H1 (cell line): ENCODE measurements at regions not wholly inside any gene's neighbourhood (a gene's known extent, or its start where the extent isn't known, plus 50 kb on each side); places are given as distances from the start of the nearest gene placed in this dataset.

Experiments used
- CTCF ChIA-PET: fragments of 300-600 bp; sonication (Branson Sonifier 250); formaldehyde crosslinking; loops from one replicate; lab custom pipeline; 2021; ENCODE audit not compliant: partially characterized antibody; lab: Charles Lee
- POLR2A ChIA-PET: fragments of 300-600 bp; sonication (Branson Sonifier 250); formaldehyde crosslinking; loops from one replicate; lab custom pipeline; 2021; ENCODE audit warnings: inconsistent platforms; ENCODE audit not compliant: partially characterized antibody; lab: Charles Lee
- DNase-seq, 2 experiments: peaks; one replicate each; pipeline versions ENCODE4 v3.0.0 to v3.0.0-alpha.2; 2010 to 2022; ENCODE audit warnings: low spot score in 2 of 2, low read depth in 1 of 2, mixed read lengths in 1 of 2
- FAIRE-seq: peaks from 2 replicates; lab custom pipeline; 2011; peaks lifted over from hg19 to GRCh38; lab: Jason Lieb, UNC
- H2AFZ ChIP-seq: 2 replicates; pipeline ENCODE4 v1.8.1; 2012; ENCODE audit warnings: low read length, inconsistent platforms
- H2AK5ac ChIP-seq: 2 replicates; pipeline ENCODE4 v1.6.1; 2013; ENCODE audit warnings: low read depth, low read length
- H2BK120ac ChIP-seq: replicated peaks from 2 replicates; pipeline ENCODE3; 2013; ENCODE audit warnings: low read depth, low read length, inconsistent platforms
- H2BK12ac ChIP-seq: 2 replicates; pipeline ENCODE4 v1.6.1; 2013; ENCODE audit warnings: low read depth, low read length
- H2BK15ac ChIP-seq: 2 replicates; pipeline ENCODE4 v1.6.1; 2013; ENCODE audit warnings: low read length
- H2BK20ac ChIP-seq: 2 replicates; pipeline ENCODE4 v1.6.1; 2013; ENCODE audit warnings: low read length
- H2BK5ac ChIP-seq: 2 replicates; pipeline ENCODE4 v1.6.1; 2013; ENCODE audit warnings: low read depth, low read length
- H3K14ac ChIP-seq: 2 replicates; pipeline ENCODE4 v1.6.1; 2013; ENCODE audit warnings: inconsistent platforms; ENCODE audit not compliant: insufficient read length
- H3K18ac ChIP-seq: 2 replicates; pipeline ENCODE4 v1.6.1; 2013; ENCODE audit warnings: low read length; ENCODE audit errors: extremely low read depth
- H3K23ac ChIP-seq: 2 replicates; pipeline ENCODE4 v1.6.1; 2013; ENCODE audit warnings: inconsistent platforms; ENCODE audit not compliant: insufficient read length
- H3K23me2 ChIP-seq: 2 replicates; pipeline ENCODE4 v1.6.1; 2013; ENCODE audit warnings: low read depth, low read length
- H3K27ac ChIP-seq: 2 replicates; pipeline ENCODE4 v1.6.1; 2011; ENCODE audit warnings: low read depth, low read length, inconsistent platforms
- H3K27me3 ChIP-seq, 4 experiments: replicated peaks in 1 of 4; 1 replicate in 1 of 4; 2 replicates in 3 of 4; pipeline versions ENCODE4 v1.6.1 to v1.8.1; 2011 to 2013; ENCODE audit warnings: low read length in 3 of 4, mild to moderate bottlenecking in 3 of 4, inconsistent platforms in 2 of 4, mixed read lengths in 2 of 4, moderate library complexity in 1 of 4; ENCODE audit not compliant: control insufficient read depth in 3 of 4, insufficient read depth in 3 of 4; ENCODE audit errors: extremely low read depth in 1 of 4
- H3K36me3 ChIP-seq, 4 experiments: 2 replicates each; pipeline versions ENCODE4 v1.6.1 to v1.8.1; 2011 to 2013; ENCODE audit warnings: mild to moderate bottlenecking in 4 of 4, low read length in 3 of 4, moderate library complexity in 2 of 4, control low read depth in 1 of 4, inconsistent platforms in 1 of 4; ENCODE audit not compliant: insufficient read depth in 4 of 4, control insufficient read depth in 2 of 4
- H3K4ac ChIP-seq: replicated peaks from 2 replicates; pipeline ENCODE3; 2013; ENCODE audit warnings: low read length, low read depth, mixed read lengths, inconsistent platforms; ENCODE audit not compliant: insufficient read length
- H3K4me1 ChIP-seq, 4 experiments: replicated peaks in 1 of 4; 1 replicate in 1 of 4; 2 replicates in 3 of 4; pipeline versions ENCODE4 v1.6.1 to v1.8.1; 2011 to 2013; ENCODE audit warnings: low read length in 3 of 4, inconsistent platforms in 2 of 4, mixed read lengths in 1 of 4; ENCODE audit not compliant: insufficient read depth in 4 of 4, control insufficient read depth in 3 of 4
- H3K4me2 ChIP-seq, 2 experiments: 2 replicates each; pipeline versions ENCODE4 v1.6.1 to v1.8.1; 2011 to 2013; ENCODE audit warnings: low read depth in 2 of 2, low read length in 2 of 2, control low read depth in 1 of 2, inconsistent platforms in 1 of 2, mild to moderate bottlenecking in 1 of 2; ENCODE audit not compliant: insufficient read depth in 1 of 2
- H3K4me3 ChIP-seq, 4 experiments: fragments of 200-600, 300-600 bp in 1 of 4; sonication (generic), shearing (Covaris generic), sonication (Bioruptor Twin) in 1 of 4; 2 replicates each; pipeline versions ENCODE4 v1.5.1 to v1.8.1; 2011 to 2016; ENCODE audit warnings: low read length in 4 of 4, low read depth in 3 of 4, control low read depth in 2 of 4, inconsistent platforms in 2 of 4, mild to moderate bottlenecking in 2 of 4, mixed read lengths in 1 of 4, moderate library complexity in 1 of 4; ENCODE audit not compliant: insufficient read depth in 2 of 4; ENCODE audit errors: extremely low read depth in 1 of 4
- H3K56ac ChIP-seq: replicated peaks from 2 replicates; pipeline ENCODE3; 2013; ENCODE audit warnings: low read depth, mild to moderate bottlenecking, mixed read lengths, low read length, inconsistent platforms; ENCODE audit not compliant: insufficient read length
- H3K79me1 ChIP-seq: 2 replicates; pipeline ENCODE4 v1.6.1; 2013; ENCODE audit warnings: low read depth, low read length, control low read depth
- H3K79me2 ChIP-seq, 2 experiments: 2 replicates each; pipeline versions ENCODE4 v1.6.1 to v1.8.1; 2012 to 2013; ENCODE audit warnings: low read length in 2 of 2, mild to moderate bottlenecking in 2 of 2, inconsistent platforms in 1 of 2; ENCODE audit not compliant: insufficient read depth in 2 of 2, control insufficient read depth in 1 of 2
- H3K9ac ChIP-seq, 4 experiments: replicated peaks in 1 of 4; 1 replicate in 1 of 4; 2 replicates in 3 of 4; pipeline versions ENCODE4 v1.6.1 to v1.8.1; 2011 to 2013; ENCODE audit warnings: low read depth in 3 of 4, low read length in 3 of 4, control low read depth in 2 of 4, mild to moderate bottlenecking in 2 of 4, moderate library complexity in 2 of 4, inconsistent platforms in 1 of 4; ENCODE audit errors: extremely low read depth in 1 of 4
- H3K9me3 ChIP-seq, 2 experiments: 2 replicates each; pipeline versions ENCODE4 v1.6.1 to v1.8.1; 2012 to 2013; ENCODE audit warnings: mild to moderate bottlenecking in 2 of 2, moderate library complexity in 2 of 2, control low read depth in 1 of 2, inconsistent platforms in 1 of 2, low read depth in 1 of 2, low read length in 1 of 2, mixed read lengths in 1 of 2; ENCODE audit not compliant: insufficient read depth in 2 of 2
- H4K20me1 ChIP-seq, 2 experiments: replicated peaks in 1 of 2; 2 replicates each; pipeline versions ENCODE3 to v1.8.1; 2011 to 2013; ENCODE audit warnings: inconsistent platforms in 2 of 2, low read length in 2 of 2, mild to moderate bottlenecking in 1 of 2; ENCODE audit not compliant: insufficient read depth in 2 of 2, control insufficient read depth in 1 of 2
- H4K5ac ChIP-seq: 2 replicates; pipeline ENCODE4 v1.6.1; 2013; ENCODE audit warnings: low read length, low read depth, mixed read lengths, inconsistent platforms; ENCODE audit not compliant: insufficient read length
- H4K8ac ChIP-seq: 2 replicates; pipeline ENCODE4 v1.8.0; 2013; ENCODE audit warnings: mild to moderate bottlenecking, moderate library complexity, low read length, inconsistent platforms; ENCODE audit not compliant: insufficient read depth; ENCODE audit errors: extremely low read depth
- H4K91ac ChIP-seq: replicated peaks from 2 replicates; pipeline ENCODE3; 2013; ENCODE audit warnings: low read length, mixed read lengths, inconsistent platforms; ENCODE audit not compliant: insufficient read length
- CBX5 ChIP-seq: fragments of 300-800, 300-1000 bp; sonication (generic); IDR thresholded peaks from 2 replicates; pipeline ENCODE4 v1.7.1; 2016; ENCODE audit warnings: antibody characterized with exemption, low read length, low read depth
- CREB1 ChIP-seq: IDR thresholded peaks from 2 replicates; pipeline ENCODE4 v1.6.1; 2012; ENCODE audit warnings: inconsistent platforms
- EGR1 ChIP-seq: IDR thresholded peaks from 2 replicates; pipeline ENCODE4 v1.6.1; 2011; ENCODE audit warnings: low read depth, low read length, borderline replicate concordance
- EP300 ChIP-seq, 2 experiments: IDR thresholded peaks; 1 replicate in 1 of 2; 2 replicates in 1 of 2; pipeline ENCODE4 v1.6.1; 2011 to 2012; ENCODE audit warnings: low read depth in 2 of 2, low read length in 2 of 2, mild to moderate bottlenecking in 2 of 2, borderline replicate concordance in 1 of 2, inconsistent platforms in 1 of 2, moderate library complexity in 1 of 2
- HDAC2 ChIP-seq, 2 experiments: fragments of 300-600 bp in 1 of 2; sonication (generic) in 1 of 2; IDR thresholded peaks; 2 replicates each; pipeline ENCODE4 v1.6.1; 2011 to 2012; ENCODE audit warnings: low read depth in 2 of 2, low read length in 2 of 2, mild to moderate bottlenecking in 2 of 2, moderate library complexity in 2 of 2, borderline replicate concordance in 1 of 2, inconsistent platforms in 1 of 2
- NRF1 ChIP-seq: IDR thresholded peaks from 2 replicates; pipeline ENCODE4 v1.6.1; 2011; ENCODE audit warnings: mild to moderate bottlenecking, low read depth, low read length, improper control_type of control experiment
- PHF8 ChIP-seq: fragments of 200-600 bp; sonication (generic); conservative IDR thresholded peaks from 2 replicates; pipeline ENCODE4 v1.7.1; 2012; ENCODE audit warnings: low read depth, mild to moderate bottlenecking, inconsistent platforms, low read length, moderate library complexity
- RBBP5 ChIP-seq: IDR thresholded peaks from 2 replicates; pipeline ENCODE4 v1.7.1; 2012; ENCODE audit warnings: low read depth, mild to moderate bottlenecking, inconsistent platforms, low read length, moderate library complexity, borderline replicate concordance
- RXRA ChIP-seq: IDR thresholded peaks from 2 replicates; pipeline ENCODE4 v1.6.1; 2011; ENCODE audit warnings: low read depth, mild to moderate bottlenecking, low read length, moderate library complexity; ENCODE audit not compliant: insufficient read depth
- SAP30 ChIP-seq: fragments of 300-600 bp; sonication (generic); IDR thresholded peaks from 2 replicates; pipeline ENCODE4 v1.7.1; 2012; ENCODE audit warnings: low read length, moderate library complexity, mild to moderate bottlenecking, inconsistent platforms; ENCODE audit not compliant: insufficient read depth, insufficient replicate concordance
- SRF ChIP-seq: IDR thresholded peaks from 2 replicates; pipeline ENCODE4 v1.6.1; 2011; ENCODE audit warnings: mild to moderate bottlenecking, low read depth, low read length, moderate library complexity
- USF2 ChIP-seq: IDR thresholded peaks from 2 replicates; pipeline ENCODE4 v1.6.1; 2011; ENCODE audit warnings: low read length, improper control_type of control experiment
- YY1 ChIP-seq: IDR thresholded peaks from 2 replicates; pipeline ENCODE4 v1.6.1; 2011; ENCODE audit warnings: low read depth, mild to moderate bottlenecking, low read length
- WGBS, 2 experiments: shearing (Covaris generic) in 1 of 2; methylation state at CpG; one replicate each; pipeline versions ENCODE4 v1.1.6 to v1.1.7; 2013 to 2015; ENCODE audit warnings: low lambda C conversion rate in 2 of 2, mixed read lengths in 2 of 2, inconsistent platforms in 1 of 2, low coverage in 1 of 2, missing lambda C conversion rate in 1 of 2; ENCODE audit not compliant: insufficient replicate concordance in 2 of 2, insufficient coverage in 1 of 2, insufficient read length in 1 of 2; ENCODE audit errors: extremely low coverage in 1 of 2, missing lambda C conversion rate in 1 of 2; 5-methylcytosine and 5-hydroxymethylcytosine counted together

DNA sequence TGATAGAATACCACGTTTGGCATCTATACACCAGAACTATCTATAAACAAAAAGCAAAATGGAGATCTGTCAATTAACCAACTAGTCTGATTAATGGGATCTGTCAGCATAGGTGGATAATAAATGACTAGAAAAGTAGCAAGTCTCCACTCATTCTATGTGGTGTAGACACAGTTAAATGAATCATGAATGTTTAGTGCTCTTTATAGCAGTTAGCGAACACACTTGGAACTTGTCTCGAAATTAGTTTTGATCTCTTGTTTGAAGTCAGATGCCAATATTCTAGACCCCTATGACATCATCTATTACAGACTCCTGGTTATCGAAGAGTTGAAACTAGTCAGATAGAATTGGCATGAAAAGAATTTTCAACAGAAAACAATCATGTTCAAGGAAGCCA lies 259.7 kb downstream of the AHR start:
- Histone ChIP-seq H3K56ac (no peak overlapping the region), H3K18ac (no peak overlapping the region), H3K4me3 (no peak overlapping the region), H4K5ac (no peak overlapping the region), H3K4me2 (no peak overlapping the region), H3K27me3 (no peaks in the 10 kb centered on the region), H3K23ac (no peak overlapping the region), H4K8ac (no peak overlapping the region), H3K27ac (no peak overlapping the region), H3K79me2 (no peaks in the 10 kb centered on the region), H3K36me3 (no peaks in the 10 kb centered on the region), H3K4ac (no peak overlapping the region), H3K23me2 (no peaks in the 10 kb centered on the region), H4K91ac (no peak overlapping the region), H3K14ac (no peak overlapping the region), H2BK15ac (no peak overlapping the region), H3K9me3 (no peaks in the 10 kb centered on the region), H3K4me1 (no peaks in the 10 kb centered on the region), H2BK5ac (no peak overlapping the region), H2BK20ac (no peak overlapping the region), H3K79me1 (no peaks in the 10 kb centered on the region), H2AFZ (no peak overlapping the region), H2BK120ac (no peak overlapping the region), H4K20me1 (no peaks in the 10 kb centered on the region), H3K9ac (no peak overlapping the region), H2BK12ac (no peak overlapping the region), H2AK5ac (no peak overlapping the region)
- ChIA-PET CTCF (interaction anchor here (0.5 to 1.6 kb wide), 3 partner anchors 11 to 549 kb away, joined by 3 read pairs; no protein-coding TSS in a partner anchor), POLR2A (no interaction called here)
- no peak for DNase-seq
- no peak for FAIRE-seq
- WGBS, 2 experiments: 94% methylated on average over 4 of the region's 4 CpGs; no CpG with 5 or more reads in 1 of the 2 experiments
- TF ChIP-seq EGR1 (no peak), HDAC2 (IDR thresholded peaks at IDR 0.05; ENCODE audit: borderline replicate concordance in 1 of 2, low read depth in 2 of 2, low read length in 2 of 2) (no peak), CREB1 (no peak), EP300 (IDR thresholded peaks at IDR 0.05; ENCODE audit: borderline replicate concordance in 1 of 2, low read depth in 2 of 2, low read length in 2 of 2) (no peak), YY1 (no peak), CBX5 (no peak), USF2 (no peak), RBBP5 (no peak), RXRA (no peak), NRF1 (no peak), PHF8 (no peak), SRF (no peak), SAP30 (no peak)
